Hematopoietic multipotent progenitor cell (in vitro differentiated cells): ENCODE measurements at regions not wholly inside any gene's neighbourhood (a gene's known extent, or its start where the extent isn't known, plus 50 kb on each side); places are given as distances from the start of the nearest gene placed in this dataset.
"Not testable (repeated sequence)": the region's sequence is repeated elsewhere in the genome, so short reads cannot be mapped to it uniquely, and the experiment has no call there.

Experiments
- DNase-seq, 3 donors: peaks; one replicate each; pipeline ENCODE4 v3.0.0-alpha.2; 2011 to 2015; ENCODE audit warnings: low read depth in 2 of 3, low spot score in 2 of 3

GRCh38 chr6:134680433-134680832 is 269.5 kb downstream of the ALDH8A1 start:
- DNase-seq = no peak

- no peak for DNase-seq
These were observed 269.9 kb downstream of the ALDH8A1 start for GRCh38 chr6:134680021-134680420.

GRCh38 chr6:134678436-134678889 is 271.4 kb downstream of the ALDH8A1 start:
- no peak for DNase-seq

GRCh38 chr6:134676307-134677281 is 273.3 kb downstream of the ALDH8A1 start:
- DNase-seq = no peak

- no peak for DNase-seq
These were observed 274.5 kb downstream of the ALDH8A1 start for GRCh38 chr6:134675110-134676054.

GRCh38 chr6:134674562-134674961 is 275.3 kb downstream of the ALDH8A1 start:
- no peak for DNase-seq

- no peak for DNase-seq
These were observed 280.4 kb downstream of the ALDH8A1 start for GRCh38 chr6:134669485-134669884.

GRCh38 chr6:134667111-134667510 is 282.8 kb downstream of the ALDH8A1 start:
- DNase-seq = no peak

GRCh38 chr6:134666125-134666524 is 283.8 kb downstream of the ALDH8A1 start:
- DNase-seq = no peak

- no peak for DNase-seq
These were observed 284.7 kb downstream of the ALDH8A1 start for GRCh38 chr6:134665029-134665723.

GRCh38 chr6:134663800-134664535 is 285.9 kb downstream of the ALDH8A1 start:
- DNase-seq = no peak

GRCh38 chr6:134663356-134663755 is 286.5 kb downstream of the ALDH8A1 start:
- no peak for DNase-seq

- no peak for DNase-seq
These were observed 287.7 kb downstream of the ALDH8A1 start for GRCh38 chr6:134662077-134662700.

GRCh38 chr6:134659885-134660284 is 290.0 kb downstream of the ALDH8A1 start:
- not testable (repeated sequence) for DNase-seq

GRCh38 chr6:134658596-134658995 is 291.3 kb downstream of the ALDH8A1 start:
- no peak for DNase-seq

- no peak for DNase-seq
These were observed 292.0 kb downstream of the ALDH8A1 start for GRCh38 chr6:134657751-134658527.

- DNase-seq = no peak
These were observed 292.6 kb downstream of the ALDH8A1 start for GRCh38 chr6:134657343-134657742.

- no peak for DNase-seq
These were observed 295.1 kb downstream of the ALDH8A1 start for GRCh38 chr6:134654751-134655150.

- DNase-seq = no peak
These were observed 298.4 kb downstream of the ALDH8A1 start for GRCh38 chr6:134651519-134651918.
